GM19438 (cell line): ENCODE measurements at regions not wholly inside any gene's neighbourhood (a gene's known extent, or its start where the extent isn't known, plus 50 kb on each side); places are given as distances from the start of the nearest gene placed in this dataset.
"Not testable (repeated sequence)": the region's sequence is repeated elsewhere in the genome, so short reads cannot be mapped to it uniquely, and the experiment has no call there.

Experiments
- ATAC-seq: cut with Tn5 transposase; IDR thresholded peaks from one replicate; pipeline ENCODE4 v1.9.1; 2021; ENCODE audit warnings: low read depth; ENCODE audit not compliant: unreplicated experiment

DNA sequence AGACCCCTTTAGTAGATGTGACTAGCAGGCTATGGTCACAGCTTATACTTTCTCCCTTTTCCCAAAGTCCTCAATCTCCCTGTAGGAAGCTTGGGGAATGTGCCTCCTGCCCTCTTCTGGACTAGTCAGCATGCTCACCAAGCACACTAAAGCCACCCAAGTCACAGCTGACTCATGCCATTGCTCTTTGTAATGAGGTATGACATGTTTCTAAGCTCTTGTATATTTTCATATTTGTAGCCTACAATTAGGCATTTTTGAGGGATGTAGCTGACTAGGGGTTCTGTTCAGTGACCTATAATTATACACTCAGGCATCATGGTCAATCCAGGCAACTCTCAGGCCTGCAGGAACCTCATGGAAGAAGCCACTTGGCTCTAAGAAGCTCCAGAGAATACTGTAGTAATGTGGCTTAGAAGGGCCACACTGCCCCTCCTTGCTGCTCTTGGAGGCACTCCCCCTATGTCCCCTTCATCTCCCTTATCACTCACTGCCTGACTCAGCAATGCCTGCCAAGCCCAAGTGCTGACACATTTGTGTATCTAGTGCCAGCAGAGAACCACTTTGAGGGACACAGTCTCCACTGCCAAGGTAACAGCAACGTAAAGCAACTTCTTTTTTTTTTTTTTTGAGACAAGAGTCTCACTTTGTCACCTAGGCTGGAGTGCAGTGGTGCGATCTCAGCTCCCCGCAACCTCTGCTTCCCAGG, 86.2 kb downstream of the RPL27A start:
- ATAC-seq = no peak

DNA sequence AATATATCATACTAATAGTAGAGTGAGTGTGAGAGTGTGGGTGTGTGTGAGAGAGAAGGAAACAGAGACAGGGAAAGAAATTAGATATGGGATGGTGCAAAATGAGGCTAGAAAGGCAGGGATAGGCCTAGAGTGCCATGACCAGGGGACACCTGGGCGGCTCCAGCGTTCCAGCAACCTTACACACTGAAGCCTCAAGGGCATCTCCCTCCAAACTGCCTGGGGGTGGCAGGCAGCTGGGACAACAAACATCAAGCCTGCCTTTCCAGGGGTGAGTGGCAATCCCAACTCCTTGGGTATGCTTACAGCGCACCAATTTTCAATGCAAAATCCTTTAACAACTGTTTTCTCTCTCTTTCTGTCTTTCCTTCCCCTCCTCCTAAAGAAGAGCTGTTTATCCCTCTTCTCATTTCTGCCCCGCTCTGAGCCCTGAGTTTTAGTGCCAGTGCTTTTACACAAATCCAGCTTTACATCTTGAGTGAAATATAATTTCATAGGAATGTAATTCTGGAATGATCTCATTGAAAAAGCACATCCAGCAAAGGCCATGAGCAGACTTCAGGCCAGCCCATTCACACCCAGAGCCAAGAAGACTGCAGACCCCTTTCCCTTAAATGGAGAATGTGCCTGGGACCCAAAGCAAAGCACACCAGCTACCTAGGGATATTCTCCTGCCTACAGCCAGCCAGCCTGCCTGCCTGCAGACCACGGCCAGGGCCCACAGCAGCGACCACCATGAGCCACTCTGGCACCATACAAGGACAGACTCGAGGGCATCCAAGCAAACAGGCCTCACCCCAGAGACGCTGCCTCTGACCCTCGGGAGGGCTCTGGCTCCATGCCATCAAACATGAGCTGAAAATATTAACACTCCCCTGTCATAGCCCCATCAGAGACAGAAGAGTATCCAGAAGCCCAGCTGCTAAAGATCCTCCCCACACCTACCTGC, 90.3 kb downstream of the RPL27A start:
- ATAC-seq = no peak

DNA sequence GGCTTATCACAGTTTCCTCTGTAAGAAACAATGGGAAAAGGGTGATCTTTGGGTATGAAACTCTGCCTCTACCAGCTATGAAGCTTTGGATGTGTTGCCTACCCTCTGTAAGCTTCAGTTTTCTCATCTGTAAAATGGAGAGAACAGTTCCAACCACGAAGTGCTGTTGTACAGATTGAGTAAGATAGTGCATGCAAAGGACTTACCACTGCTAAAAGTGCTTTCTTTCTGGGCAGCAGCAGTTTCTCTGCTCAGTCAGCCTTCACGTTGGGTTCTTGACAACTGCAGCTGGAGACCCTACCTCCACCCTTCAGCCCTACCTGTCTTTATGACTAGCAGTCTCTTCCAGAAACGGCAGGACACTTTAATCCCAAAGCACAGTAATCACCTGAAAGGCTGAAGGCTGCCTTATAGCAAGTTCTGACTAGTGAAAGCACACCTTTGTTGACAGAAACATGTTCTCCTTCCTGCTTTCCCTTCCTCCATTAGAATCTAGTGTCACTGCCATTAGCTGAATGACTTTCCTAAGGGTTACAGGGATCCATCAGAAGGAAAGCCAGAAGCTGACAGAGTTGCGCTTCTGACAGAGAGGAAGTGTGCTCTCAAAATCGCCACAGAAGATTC, 91.4 kb downstream of the RPL27A start:
- ATAC-seq = no peak

DNA sequence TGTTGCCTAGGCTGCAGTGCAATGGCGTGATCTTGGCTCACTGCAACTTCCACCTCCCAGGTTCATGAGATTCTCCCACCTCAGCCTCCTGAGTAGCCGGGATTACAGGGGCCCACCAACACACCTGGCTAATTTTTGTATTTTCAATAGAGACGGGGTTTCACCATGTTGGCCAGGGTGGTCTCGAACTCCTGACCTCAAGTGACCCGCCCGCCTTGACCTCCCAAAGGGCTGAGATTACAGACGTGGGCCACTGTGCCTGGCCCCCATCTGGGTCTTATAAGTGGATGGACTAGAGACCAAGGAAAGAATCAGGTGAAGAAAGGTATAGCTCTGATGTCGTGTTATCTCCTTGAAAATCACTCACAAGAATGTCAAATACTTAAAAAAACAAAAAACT, 92.3 kb downstream of the RPL27A start:
- not testable (repeated sequence) for ATAC-seq

DNA sequence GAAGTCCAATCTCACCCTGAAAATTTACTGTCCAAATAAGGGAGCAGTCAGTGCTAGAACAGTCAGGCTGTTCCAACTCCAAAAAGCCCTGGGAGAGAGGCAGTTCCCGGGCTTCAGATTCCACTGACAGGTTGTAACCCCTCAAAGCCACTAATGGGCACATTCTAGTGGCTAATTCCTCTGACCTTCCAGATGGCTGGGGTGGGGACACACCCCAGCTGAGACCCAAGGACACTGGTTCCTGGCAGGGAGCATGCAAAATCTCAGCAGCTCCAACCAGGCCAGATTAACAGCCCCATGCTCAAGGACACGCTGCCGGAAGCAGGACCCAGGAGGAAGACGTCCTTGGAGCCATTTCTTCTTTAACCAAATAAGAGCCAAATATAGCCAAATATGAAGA, 92.7 kb downstream of the RPL27A start:
- ATAC-seq = no peak

- no peak for ATAC-seq
Measured at GRCh38 chr11:8775734-8776133, 93.1 kb downstream of the RPL27A start.

DNA sequence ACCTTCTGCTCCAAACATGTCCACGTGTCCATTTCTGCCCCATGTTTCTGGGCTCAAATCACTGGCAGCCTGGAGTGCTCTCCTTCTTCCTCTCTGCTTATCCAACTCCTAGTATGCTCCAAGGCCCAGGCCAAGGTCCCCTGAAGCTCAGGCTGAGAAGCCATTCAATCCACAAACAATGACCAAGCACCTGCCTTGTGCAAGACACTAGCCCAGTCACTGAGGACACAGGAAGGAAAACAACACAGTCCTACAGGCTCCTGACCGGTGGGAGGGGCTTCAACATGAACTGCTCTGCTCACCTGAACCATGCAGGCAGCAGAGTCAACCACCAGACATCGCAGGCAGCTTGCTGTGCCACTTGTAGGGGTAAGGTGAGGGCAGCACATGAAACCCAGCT, 93.6 kb downstream of the RPL27A start:
- ATAC-seq = no peak

DNA sequence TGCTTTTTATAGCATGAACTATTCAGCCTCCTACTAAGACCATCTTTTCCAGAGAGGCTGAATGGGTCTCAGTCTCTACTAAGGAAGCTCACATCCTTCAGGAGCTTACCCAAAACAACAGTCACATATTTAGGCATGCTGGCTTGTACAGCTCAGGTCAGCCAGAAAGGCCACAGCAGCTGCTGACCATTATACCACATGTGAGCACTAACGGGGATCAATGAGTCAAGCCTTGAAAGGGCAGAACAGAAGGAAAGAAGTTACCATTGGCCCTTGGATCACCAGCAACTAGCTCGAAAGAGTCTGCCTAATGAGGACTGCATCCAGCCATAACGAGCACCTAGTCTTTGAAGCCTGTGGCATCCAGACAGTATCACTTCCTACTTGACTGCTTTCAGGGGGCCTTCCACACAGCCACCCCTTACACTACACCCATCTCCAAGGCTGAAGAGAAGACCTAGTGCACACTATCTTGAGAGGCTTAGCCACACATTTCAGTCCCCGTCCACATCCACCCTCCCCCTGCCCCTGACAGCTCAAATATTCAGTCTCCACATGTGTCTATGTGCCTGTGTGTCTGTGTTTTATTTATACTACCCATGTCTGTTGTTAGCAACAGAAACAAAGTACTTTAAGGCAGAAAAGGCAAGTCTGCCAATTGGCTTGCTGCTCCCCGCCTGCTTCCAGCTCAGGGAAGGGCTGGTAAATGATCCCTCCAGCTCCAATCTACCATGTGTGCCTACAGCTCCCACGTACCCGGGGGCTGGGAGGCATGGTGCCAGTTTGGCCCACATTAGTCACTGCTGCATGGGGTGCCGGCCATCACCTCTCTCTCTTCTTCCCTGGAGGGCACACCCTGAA, 95.5 kb downstream of the RPL27A start:
- no peak for ATAC-seq

DNA sequence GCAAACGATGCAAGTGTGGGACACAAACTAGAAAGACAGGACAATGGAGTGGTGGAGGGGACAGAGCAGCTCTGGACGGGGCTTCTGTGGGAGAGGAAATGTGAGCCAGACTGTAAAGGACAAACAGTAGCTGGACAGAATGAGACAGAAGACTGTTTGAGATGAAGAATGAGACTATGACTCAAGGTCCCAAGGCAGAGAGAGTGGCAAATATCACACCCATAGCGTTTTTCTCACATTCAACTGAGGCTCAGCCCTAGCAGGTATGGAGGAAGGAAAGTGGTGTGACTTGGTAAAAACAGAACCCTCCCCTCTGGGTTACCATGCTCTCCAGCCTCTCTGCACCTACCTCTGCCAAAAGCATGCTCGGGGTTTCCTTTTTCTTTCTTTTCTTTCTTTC, 96.5 kb downstream of the RPL27A start:
- ATAC-seq = no peak

DNA sequence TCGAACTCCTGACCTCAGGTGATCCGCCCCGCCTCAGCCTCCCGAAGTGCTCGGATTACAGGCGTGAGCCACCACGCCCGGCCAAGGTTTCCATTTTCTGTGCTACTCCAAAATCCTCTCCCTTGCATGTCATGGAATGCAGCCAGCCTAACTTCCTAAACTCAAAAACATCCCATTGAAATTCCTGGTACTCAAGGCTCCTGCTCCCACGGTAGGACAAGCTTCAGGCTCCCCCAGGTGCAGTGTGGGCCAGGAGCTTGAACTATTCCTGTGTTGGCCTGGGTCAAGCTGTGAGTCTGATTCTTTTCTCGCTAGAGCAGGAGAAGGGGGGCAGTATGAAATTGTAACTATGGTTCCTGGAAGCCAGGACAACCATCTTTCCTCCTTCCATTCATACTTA, 97.1 kb downstream of the RPL27A start:
- no peak for ATAC-seq

DNA sequence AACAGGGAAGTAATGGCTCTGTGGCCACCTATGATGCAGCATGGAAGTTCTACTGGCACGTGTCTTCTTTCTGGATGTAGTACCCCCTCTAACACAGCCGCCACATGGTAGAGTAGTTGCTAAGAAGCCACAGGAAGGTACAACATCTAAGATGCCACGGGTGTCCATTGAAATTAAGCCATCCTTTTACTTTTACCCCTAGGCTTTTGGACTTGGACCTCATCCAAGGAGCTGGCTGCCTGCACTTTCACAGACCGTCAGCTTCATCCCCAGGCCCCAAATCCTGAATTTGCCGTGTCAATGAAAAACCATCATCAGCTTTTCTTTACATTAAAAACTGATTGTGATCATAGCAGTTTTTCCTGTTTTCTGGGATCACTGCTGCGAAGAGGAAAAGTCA, 102.4 kb downstream of the RPL27A start:
- no peak for ATAC-seq

GRCh38 chr11:8785457-8785856, 102.9 kb downstream of the RPL27A start:
- no peak for ATAC-seq

GRCh38 chr11:8785998-8786397, 103.4 kb downstream of the RPL27A start:
- ATAC-seq = no peak

GRCh38 chr11:8786933-8787332, 104.3 kb downstream of the RPL27A start:
- ATAC-seq = no peak

DNA sequence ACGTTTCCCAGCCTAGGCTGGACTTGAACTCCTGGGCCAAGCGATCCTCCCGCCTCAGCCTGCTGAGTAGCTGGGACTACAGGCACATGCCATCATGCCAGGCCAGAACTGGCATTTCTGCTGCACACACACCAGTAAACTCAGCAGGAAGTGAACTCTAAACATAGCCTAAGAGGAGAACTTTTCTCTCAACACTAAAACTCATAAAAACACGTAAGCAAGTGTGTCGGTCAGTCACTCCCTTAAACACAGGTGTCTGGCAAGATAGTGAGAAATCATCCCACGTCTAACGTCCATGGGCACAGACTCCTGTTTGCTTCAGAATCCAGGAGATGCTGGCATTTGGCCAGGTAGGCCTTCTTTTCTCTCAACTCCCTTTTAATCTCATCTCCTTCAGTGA, 104.8 kb downstream of the RPL27A start:
- no peak for ATAC-seq

DNA sequence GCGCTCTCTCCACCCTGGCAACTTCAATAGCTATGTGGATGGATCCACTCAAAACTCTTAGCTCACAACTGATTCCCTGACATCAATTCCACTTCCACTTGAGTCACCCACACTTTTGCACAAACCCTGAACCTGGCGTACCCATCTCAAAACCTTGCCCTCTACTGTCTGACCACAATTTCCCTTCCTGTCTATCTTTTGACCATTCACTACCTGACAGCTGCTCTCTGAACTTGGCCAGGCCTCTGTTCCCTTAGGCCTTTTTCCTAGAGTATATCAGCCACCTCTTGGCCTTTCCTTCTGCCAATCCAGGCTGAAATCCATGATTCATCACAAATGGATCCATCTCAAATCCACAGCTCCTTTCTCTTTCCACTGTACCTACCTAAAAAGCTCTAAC, 106.0 kb downstream of the RPL27A start:
- no peak for ATAC-seq

DNA sequence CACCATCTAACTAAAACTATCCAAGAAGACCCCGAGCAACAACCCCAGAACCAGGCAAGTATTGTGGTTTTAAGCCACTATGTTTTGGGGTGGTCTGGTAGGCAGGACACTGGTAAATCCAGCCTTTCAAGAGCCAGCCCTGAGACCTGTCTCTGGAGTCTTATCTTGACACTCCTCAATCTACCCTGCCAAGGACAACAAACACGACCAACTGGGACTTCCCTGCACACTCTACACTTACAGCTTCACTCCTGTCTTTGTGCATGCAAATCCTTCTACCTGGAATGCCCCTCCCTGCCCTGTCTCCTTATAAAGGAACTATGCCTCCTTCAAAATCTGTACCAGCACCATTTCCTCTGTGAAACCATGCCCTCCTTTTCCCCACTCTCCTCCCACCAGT, 107.3 kb downstream of the RPL27A start:
- ATAC-seq = no peak

DNA sequence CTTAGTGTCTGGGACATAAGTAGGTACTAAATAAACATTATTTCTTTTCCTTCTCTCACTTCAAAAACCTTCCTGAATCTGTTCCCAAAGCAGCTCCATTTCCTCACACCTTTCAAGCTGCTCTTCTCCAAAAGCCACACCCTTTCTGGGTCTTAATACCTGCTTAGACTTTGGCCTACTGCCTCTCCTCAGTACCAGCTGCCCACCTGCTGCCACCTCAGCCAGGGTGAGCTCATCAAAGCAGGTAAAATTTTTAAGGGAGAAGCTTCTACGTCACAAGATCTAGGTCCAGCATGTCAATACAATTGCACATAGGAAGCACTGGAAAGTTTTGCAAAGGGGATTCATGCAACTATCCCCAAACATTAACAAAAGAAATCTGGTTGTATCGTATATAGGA, 108.4 kb downstream of the RPL27A start:
- no peak for ATAC-seq

DNA sequence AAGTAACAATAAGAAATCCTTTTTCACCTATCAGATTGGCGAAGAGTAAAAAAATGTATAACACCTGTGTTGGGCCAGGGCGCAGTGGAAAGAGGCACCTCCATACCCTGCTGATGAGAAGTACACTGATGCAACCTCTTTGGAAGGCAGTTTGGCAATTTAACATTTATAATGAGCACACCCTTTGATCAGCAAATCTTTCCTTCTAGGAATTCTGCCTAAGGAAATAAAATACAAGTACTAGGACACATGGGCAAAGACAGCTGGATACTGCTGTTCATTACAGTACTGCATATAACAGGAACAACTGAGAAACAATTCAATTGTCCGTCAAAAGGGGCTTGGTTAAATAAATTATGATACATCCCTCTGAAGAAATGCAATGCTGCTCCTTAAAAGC, 110.1 kb downstream of the RPL27A start:
- ATAC-seq = no peak

DNA sequence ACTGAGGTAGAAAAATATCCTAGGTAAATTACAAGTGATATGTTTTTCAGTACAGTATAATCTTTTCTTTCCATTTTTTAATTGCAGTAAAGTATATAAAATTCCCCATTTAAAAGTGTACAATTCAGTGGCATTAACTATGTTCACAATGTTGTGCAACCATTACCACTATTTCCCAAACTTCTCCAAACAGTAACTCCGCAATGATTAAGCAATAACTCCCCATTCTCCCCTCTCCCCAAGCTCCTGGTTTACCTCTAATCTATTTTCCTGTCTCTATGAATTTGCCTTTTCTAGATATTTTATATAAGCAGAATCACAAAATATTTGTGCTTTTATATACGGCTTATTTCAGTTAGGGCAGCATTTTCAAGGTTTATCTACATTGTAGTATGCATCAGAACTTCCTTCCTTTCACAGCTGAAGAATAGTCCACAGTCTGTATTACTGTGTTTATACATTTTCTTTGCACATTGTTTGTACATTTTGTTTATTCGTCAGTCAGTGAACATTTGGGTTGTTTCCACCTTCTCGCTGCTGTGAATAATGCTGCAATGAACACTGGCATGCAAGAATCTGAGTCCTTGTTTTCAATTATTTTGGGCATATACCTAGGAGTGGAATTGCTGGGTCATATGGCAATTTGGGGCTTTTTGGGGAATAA, 110.7 kb downstream of the RPL27A start:
- no peak for ATAC-seq
